GM12875 (cell line): ENCODE measurements at regions not wholly inside any gene's neighbourhood (a gene's known extent, or its start where the extent isn't known, plus 50 kb on each side); places are given as distances from the start of the nearest gene placed in this dataset.

Experiments
- H3K4me3 ChIP-seq: one replicate; pipeline ENCODE4 v1.5.1; 2011; ENCODE audit warnings: low read depth, low read length, control low read depth
- CTCF ChIP-seq: IDR thresholded peaks from 2 replicates; pipeline ENCODE4 v1.5.1; 2011; ENCODE audit warnings: low read depth, mild to moderate bottlenecking, control low read depth, inconsistent platforms, low read length, moderate library complexity, borderline replicate concordance; ENCODE audit not compliant: insufficient read depth

DNA sequence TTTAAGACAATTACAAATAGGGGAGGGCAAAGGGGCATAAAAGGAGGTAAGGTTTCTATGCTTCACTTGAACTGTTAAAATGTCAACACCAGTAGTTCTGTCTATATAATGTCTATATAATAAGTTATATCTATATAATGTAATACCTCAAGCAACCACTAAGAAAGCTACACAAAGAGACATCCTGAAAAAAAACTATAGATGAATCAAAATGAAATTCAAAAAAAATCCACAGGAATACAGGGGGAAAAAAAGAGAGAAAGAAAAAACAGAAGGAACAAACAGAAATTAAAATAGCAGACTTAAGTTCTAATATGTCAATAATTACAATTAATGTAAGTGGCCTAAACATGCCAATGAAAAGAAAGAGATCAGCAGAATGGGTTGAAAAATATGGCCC, 186.0 kb downstream of the KCTD15 start:
- no peak for TF ChIP-seq CTCF
- no peak overlapping the region for H3K4me3 ChIP-seq

DNA sequence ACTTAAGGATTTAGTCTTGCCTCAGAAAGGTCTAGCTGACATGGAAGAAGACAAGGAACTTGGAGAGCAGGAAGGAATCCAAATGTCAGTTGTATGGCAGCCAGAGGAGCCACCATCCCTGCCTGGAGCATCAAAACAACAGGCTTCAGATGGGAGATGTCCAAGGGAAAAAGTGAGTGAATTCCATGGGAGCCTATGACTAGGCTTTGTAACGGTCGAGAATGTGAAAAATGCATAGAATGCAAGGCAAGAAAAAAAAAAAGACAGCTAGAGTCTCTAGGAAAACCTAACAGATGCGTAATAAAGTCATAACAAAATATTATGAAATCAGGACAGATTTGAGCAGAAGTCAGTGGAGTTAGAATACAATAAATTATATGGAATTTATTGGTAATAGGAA, 183.7 kb upstream of the LSM14A start:
- TF ChIP-seq CTCF, result no peak
- no peak overlapping the region for H3K4me3 ChIP-seq

GRCh38 chr19:33997690-33998089, 174.6 kb upstream of the LSM14A start:
- H3K4me3 ChIP-seq, result no peak overlapping the region
- TF ChIP-seq CTCF, result no peak

DNA sequence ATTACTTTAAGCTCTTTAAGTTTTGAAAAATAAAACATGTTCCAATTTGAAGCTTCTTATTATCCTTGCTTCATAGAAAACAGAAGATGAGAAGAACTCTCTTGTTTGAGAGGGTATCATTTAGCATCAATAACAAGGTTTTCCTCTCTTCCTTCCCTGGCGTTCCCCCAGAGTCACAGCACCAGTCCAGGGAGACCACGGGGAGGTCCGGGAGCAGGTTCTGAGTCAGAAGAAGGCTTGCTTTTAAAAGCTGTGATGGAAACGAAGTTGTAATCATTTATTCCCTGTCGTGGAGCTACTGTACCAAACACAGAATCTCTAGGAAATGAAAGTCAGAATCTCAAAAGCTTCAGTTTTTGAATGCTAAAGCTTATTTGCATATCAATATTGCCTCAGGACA, 174.0 kb upstream of the LSM14A start:
- TF ChIP-seq CTCF, result no peak
- H3K4me3 ChIP-seq, result no peak overlapping the region

DNA sequence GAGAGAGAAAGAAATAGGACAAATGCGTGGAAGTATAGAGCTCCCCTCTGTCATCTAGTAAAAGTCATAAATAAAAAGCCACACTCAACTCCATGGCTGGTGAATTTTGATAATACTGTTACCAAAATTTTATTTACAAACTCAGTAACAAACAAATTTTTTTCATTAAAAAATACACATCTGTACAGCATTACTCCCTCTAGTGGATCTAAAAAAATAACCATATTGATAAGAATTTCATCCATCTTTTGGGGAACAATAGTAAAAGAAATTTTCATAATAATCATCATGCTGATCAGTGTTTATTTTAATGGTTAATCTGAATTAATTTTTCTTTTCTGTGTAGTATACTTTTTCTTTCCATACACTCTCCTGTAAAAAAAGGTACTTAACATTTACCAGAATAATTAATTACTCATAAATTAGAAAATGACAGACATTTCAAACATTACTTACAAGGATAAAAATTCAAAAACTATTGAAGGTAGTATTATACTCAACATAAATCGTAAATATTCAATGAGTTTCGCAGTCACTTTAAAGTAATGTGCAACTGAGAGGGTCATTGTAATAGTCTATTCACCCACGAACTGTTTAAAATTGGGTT, 173.5 kb upstream of the LSM14A start:
- no peak for TF ChIP-seq CTCF
- H3K4me3 ChIP-seq, result no peak overlapping the region

GRCh38 chr19:34017024-34017423, 155.3 kb upstream of the LSM14A start:
- no peak overlapping the region for H3K4me3 ChIP-seq
- TF ChIP-seq CTCF, result no peak

- no peak for TF ChIP-seq CTCF
- no peak overlapping the region for H3K4me3 ChIP-seq
Measured at GRCh38 chr19:34017601-34018000, 154.7 kb upstream of the LSM14A start.
